B cell (primary cell): ENCODE measurements at regions not wholly inside any gene's neighbourhood (a gene's known extent, or its start where the extent isn't known, plus 50 kb on each side); places are given as distances from the start of the nearest gene placed in this dataset.

Source experiments
- ATAC-seq: fragments of 200-7000 bp; cut with Tn5 transposase; one replicate; pipeline ENCODE4 v1.10.0; 2021; ENCODE audit warnings: low read depth, mild to moderate bottlenecking, moderate number of reproducible peaks, moderate library complexity
- CTCF ChIA-PET: fragments of 350-600 bp; sonication (Branson Sonifier 250); formaldehyde crosslinking; loops from one replicate; lab custom pipeline; 2021; ENCODE audit warnings: antibody characterized with exemption, inconsistent platforms; lab: Charles Lee
- POLR2A ChIA-PET: fragments of 350-600 bp; sonication (Branson Sonifier 250); formaldehyde crosslinking; loops from one replicate; lab custom pipeline; 2021; ENCODE audit warnings: antibody characterized with exemption; lab: Charles Lee
- DNase-seq: peaks from one replicate; pipeline ENCODE4 v3.0.0; 2013
- H2AFZ ChIP-seq: 2 replicates; pipeline ENCODE4 v1.6.1; 2012; ENCODE audit warnings: mild to moderate bottlenecking, low read depth, low read length; ENCODE audit not compliant: insufficient read depth, poor library complexity, severe bottlenecking
- H3K27ac ChIP-seq, 2 donors: 1 replicate in 1 of 2; 2 replicates in 1 of 2; pipeline ENCODE4 v1.5.1; 2012 to 2013; ENCODE audit warnings: low read length in 2 of 2, mild to moderate bottlenecking in 2 of 2, moderate library complexity in 1 of 2
- H3K27me3 ChIP-seq, 4 experiments: fragments of 200-600 bp in 1 of 4; sonication (generic) in 1 of 4; replicated peaks in 1 of 4; 1 replicate in 2 of 4; 2 replicates in 2 of 4; pipeline versions ENCODE4 v1.6.1 to v1.7.0; 2013 to 2016; ENCODE audit warnings: low read length in 3 of 4, mild to moderate bottlenecking in 2 of 4, mixed read lengths in 1 of 4, moderate library complexity in 1 of 4; ENCODE audit not compliant: insufficient read depth in 4 of 4, control insufficient read depth in 3 of 4; ENCODE audit errors: control extremely low read depth in 1 of 4
- H3K36me3 ChIP-seq, 2 experiments: replicated peaks in 1 of 2; 1 replicate in 1 of 2; 2 replicates in 1 of 2; pipeline versions ENCODE4 v1.6.1 to v1.7.1; 2013; ENCODE audit warnings: low read length in 1 of 2; ENCODE audit not compliant: insufficient read depth in 2 of 2, control insufficient read depth in 1 of 2; ENCODE audit errors: control extremely low read depth in 1 of 2, extremely low read depth in 1 of 2
- H3K4me1 ChIP-seq, 2 donors: fragments of 200-600 bp in 1 of 2; sonication (generic) in 1 of 2; 1 replicate in 1 of 2; 2 replicates in 1 of 2; pipeline versions ENCODE4 v1.5.1 to v1.6.1; 2013 to 2017; ENCODE audit warnings: low read length in 2 of 2; ENCODE audit not compliant: control insufficient read depth in 2 of 2, insufficient read depth in 2 of 2
- H3K4me2 ChIP-seq: replicated peaks from 2 replicates; pipeline ENCODE3; 2012; ENCODE audit warnings: mild to moderate bottlenecking, low read depth, low read length; ENCODE audit not compliant: poor library complexity, severe bottlenecking
- H3K4me3 ChIP-seq, 5 experiments: fragments of 200-600 bp in 1 of 5; sonication (generic) in 1 of 5; 1 replicate in 3 of 5; 2 replicates in 2 of 5; pipeline versions ENCODE4 v1.5.1 to v1.7.0; 2011 to 2016; ENCODE audit warnings: low read length in 4 of 5, mild to moderate bottlenecking in 4 of 5, low read depth in 2 of 5, control low read depth in 1 of 5, moderate library complexity in 1 of 5; ENCODE audit not compliant: insufficient read depth in 1 of 5; ENCODE audit errors: control extremely low read depth in 1 of 5, extremely low read depth in 1 of 5
- H3K79me2 ChIP-seq: fragments of 200-600 bp; sonication (generic); one replicate; pipeline ENCODE4 v1.6.0; 2016; ENCODE audit warnings: low read length; ENCODE audit not compliant: control insufficient read depth, insufficient read depth
- H3K9ac ChIP-seq: fragments of 200-600 bp; sonication (generic); 2 replicates; pipeline ENCODE4 v1.6.1; 2017; ENCODE audit warnings: mild to moderate bottlenecking, low read length, moderate library complexity
- H3K9me3 ChIP-seq, 3 donors: one replicate each; pipeline versions ENCODE4 v1.6.1 to v1.7.1; 2013; ENCODE audit warnings: low read length in 2 of 3; ENCODE audit not compliant: control insufficient read depth in 2 of 3, insufficient read depth in 1 of 3; ENCODE audit errors: control extremely low read depth in 1 of 3
- H4K20me1 ChIP-seq: 2 replicates; pipeline ENCODE4 v1.6.0; 2012; ENCODE audit warnings: mild to moderate bottlenecking, low read length; ENCODE audit not compliant: insufficient read depth, control insufficient read depth, poor library complexity, severe bottlenecking
- H3K27ac Mint-ChIP-seq: one replicate; pipeline ENCODE4 v1.8.0; 2021; ENCODE audit warnings: mixed read lengths
- H3K27me3 Mint-ChIP-seq: one replicate; pipeline ENCODE4 v1.8.0; 2021; ENCODE audit warnings: mixed read lengths
- H3K4me1 Mint-ChIP-seq: one replicate; pipeline ENCODE4 v1.8.0; 2021; ENCODE audit warnings: mixed read lengths
- H3K4me3 Mint-ChIP-seq: one replicate; pipeline ENCODE4 v1.8.0; 2021; ENCODE audit warnings: mixed read lengths
- H3K9me3 Mint-ChIP-seq: one replicate; pipeline ENCODE4 v1.8.0; 2022; ENCODE audit warnings: mixed read lengths; ENCODE audit not compliant: insufficient read depth
- CTCF ChIP-seq: fragments of 200-600 bp; IDR thresholded peaks from one replicate; pipeline ENCODE4 v1.8.0; 2022; ENCODE audit warnings: antibody characterized with exemption, mild to moderate bottlenecking
- EZH2 ChIP-seq: IDR thresholded peaks from 2 replicates; pipeline ENCODE4 v1.6.1; 2012; ENCODE audit warnings: borderline replicate concordance, low read depth, mild to moderate bottlenecking, moderate library complexity, low read length; ENCODE audit not compliant: insufficient read depth, poor library complexity, severe bottlenecking
- WGBS: methylation state at CpG from one replicate; pipeline ENCODE4 v1.1.5; 2013; ENCODE audit warnings: missing lambda C conversion rate; ENCODE audit not compliant: insufficient coverage; 5-methylcytosine and 5-hydroxymethylcytosine counted together
- intact Hi-C: fragments of 100-400 bp; cut with micrococcal nuclease; formaldehyde crosslinking; loops from one replicate; pipeline ENCODE4 v1.10.0; 2022

- Histone ChIP-seq H4K20me1 (no peaks in the 10 kb centered on the region), H3K4me3 (no peak overlapping the region), H3K9ac (no peak overlapping the region), H3K9me3 (no peaks in the 10 kb centered on the region), H3K36me3 (no peaks in the 10 kb centered on the region), H3K27ac (no peak overlapping the region), H3K4me1 (no peaks in the 10 kb centered on the region), H2AFZ (no peak overlapping the region), H3K27me3 (no peaks in the 10 kb centered on the region), H3K79me2 (no peaks in the 10 kb centered on the region), H3K4me2 (no peak overlapping the region)
- H3K4me1 Mint-ChIP-seq = no peaks in the 10 kb centered on the region
- CTCF ChIA-PET = no interaction called here
- ATAC-seq = no peak
- H3K4me3 Mint-ChIP-seq = no peak overlapping the region
- intact Hi-C loops = no loop called here
- 86% methylated on average over 1 of the region's 7 CpGs for WGBS
- no peaks in the 10 kb centered on the region for H3K9me3 Mint-ChIP-seq
- POLR2A ChIA-PET = no interaction called here
- TF ChIP-seq EZH2 = no peak
- no peak for TF ChIP-seq CTCF
- peaks cover 34% of the 10 kb centered on the region for H3K27me3 Mint-ChIP-seq
- DNase-seq = no peak
- H3K27ac Mint-ChIP-seq = no peak overlapping the region
Measured at GRCh38 chr5:96522635-96523355, 89.7 kb upstream of the PCSK1 start.

- ATAC-seq = no peak
- Histone ChIP-seq H3K9me3 (no peaks in the 10 kb centered on the region), H3K9ac (no peak overlapping the region), H3K79me2 (no peaks in the 10 kb centered on the region), H3K27ac (no peak overlapping the region), H3K4me3 (no peak overlapping the region), H3K4me2 (no peak overlapping the region), H3K27me3 (no peaks in the 10 kb centered on the region), H3K36me3 (no peaks in the 10 kb centered on the region), H3K4me1 (no peaks in the 10 kb centered on the region), H4K20me1 (no peaks in the 10 kb centered on the region), H2AFZ (no peak overlapping the region)
- POLR2A ChIA-PET = no interaction called here
- Mint-ChIP-seq H3K4me3 (no peak overlapping the region), H3K27ac (no peak overlapping the region), H3K9me3 (no peaks in the 10 kb centered on the region), H3K4me1 (no peaks in the 10 kb centered on the region), H3K27me3 (peaks cover 24% of the 10 kb centered on the region)
- no CpG with 5 or more reads among the region's 1 CpG for WGBS
- TF ChIP-seq EZH2 (no peak), CTCF (no peak)
- intact Hi-C loops = no loop called here
- CTCF ChIA-PET = interaction anchor here (1.3 kb wide), 1 partner anchor 10 kb away, joined by 5 read pairs; no protein-coding TSS in a partner anchor
- DNase-seq = no peak
Measured at GRCh38 chr5:96527768-96528661, 95.0 kb upstream of the PCSK1 start.
